CD4-positive, alpha-beta T cell (primary cell): ENCODE measurements at regions not wholly inside any gene's neighbourhood (a gene's known extent, or its start where the extent isn't known, plus 50 kb on each side); places are given as distances from the start of the nearest gene placed in this dataset.

Experiments used
- ATAC-seq: fragments of 200-7000 bp; cut with Tn5 transposase; one replicate; pipeline ENCODE4 v1.10.0; 2022; ENCODE audit warnings: mild to moderate bottlenecking; ENCODE audit not compliant: poor library complexity
- CTCF ChIA-PET: fragments of 350-600 bp; sonication (Branson Sonifier 250); formaldehyde crosslinking; loops from one replicate; lab custom pipeline; 2021; ENCODE audit warnings: antibody characterized with exemption, inconsistent platforms; lab: Charles Lee
- POLR2A ChIA-PET: fragments of 350-600 bp; sonication (Branson Sonifier 250); formaldehyde crosslinking; loops from one replicate; lab custom pipeline; 2021; ENCODE audit warnings: antibody characterized with exemption, inconsistent platforms; lab: Charles Lee
- DNase-seq, 14 experiments: peaks; one replicate each; pipeline ENCODE4 v3.0.0-alpha.2; 2013 to 2020; ENCODE audit warnings: mixed read lengths in 2 of 14
- H3K27ac ChIP-seq, 2 donors: one replicate each; pipeline versions ENCODE4 v1.5.1 to v1.7.0; 2013; ENCODE audit warnings: low read length in 2 of 2, low read depth in 1 of 2, mild to moderate bottlenecking in 1 of 2
- H3K27me3 ChIP-seq, 2 experiments: 1 replicate in 1 of 2; 2 replicates in 1 of 2; pipeline versions ENCODE4 v1.6.1 to v1.7.0; 2013; ENCODE audit warnings: low read length in 2 of 2, control low read depth in 1 of 2, mild to moderate bottlenecking in 1 of 2, moderate library complexity in 1 of 2; ENCODE audit not compliant: insufficient read depth in 2 of 2, control insufficient read depth in 1 of 2
- H3K36me3 ChIP-seq: one replicate; pipeline ENCODE4 v1.6.1; 2013; ENCODE audit warnings: low read length, control low read depth; ENCODE audit not compliant: insufficient read depth
- H3K4me1 ChIP-seq: one replicate; pipeline ENCODE4 v1.6.1; 2013; ENCODE audit warnings: low read length, control low read depth; ENCODE audit not compliant: insufficient read depth
- H3K4me3 ChIP-seq: one replicate; pipeline ENCODE4 v1.5.1; 2013; ENCODE audit warnings: mild to moderate bottlenecking, low read length, moderate library complexity
- H3K9me3 ChIP-seq, 2 experiments: 1 replicate in 1 of 2; 2 replicates in 1 of 2; pipeline versions ENCODE4 v1.6.1 to v1.7.0; 2013; ENCODE audit warnings: low read length in 2 of 2, mild to moderate bottlenecking in 2 of 2, control low read depth in 1 of 2, moderate library complexity in 1 of 2; ENCODE audit not compliant: control insufficient read depth in 1 of 2, insufficient read depth in 1 of 2
- H3K27ac Mint-ChIP-seq: one replicate; pipeline ENCODE4 v1.8.0; 2020; ENCODE audit warnings: mixed read lengths
- H3K27me3 Mint-ChIP-seq: one replicate; pipeline ENCODE4 v1.8.0; 2021; ENCODE audit warnings: mixed read lengths
- H3K36me3 Mint-ChIP-seq: one replicate; pipeline ENCODE4 v1.8.0; 2021; ENCODE audit warnings: low read depth, mixed read lengths
- H3K4me1 Mint-ChIP-seq: one replicate; pipeline ENCODE4 v1.8.0; 2021; ENCODE audit warnings: low read depth, mixed read lengths
- H3K4me3 Mint-ChIP-seq: one replicate; pipeline ENCODE4 v1.8.0; 2020; ENCODE audit warnings: mild to moderate bottlenecking, mixed read lengths
- H3K9me3 Mint-ChIP-seq: one replicate; pipeline ENCODE4 v1.8.0; 2020; ENCODE audit warnings: mixed read lengths
- CTCF ChIP-seq: fragments of 200-600 bp; IDR thresholded peaks from one replicate; pipeline ENCODE4 v1.8.0; 2022; ENCODE audit warnings: antibody characterized with exemption, mild to moderate bottlenecking
- intact Hi-C, 2 experiments: fragments of 100-400 bp; cut with DNase I in 1 of 2; cut with micrococcal nuclease in 1 of 2; formaldehyde crosslinking; loops; one replicate each; pipeline versions ENCODE4 v1.15.1 to v1.9.0; 2023 to 2025; cut with DNase I, micrococcal nuclease

GRCh38 chr3:31009881-31010280 is 115.4 kb upstream of the GADL1 start:
- no peak overlapping the region for H3K4me3 Mint-ChIP-seq
- intact Hi-C loops, result no loop called here

GRCh38 chr3:31010491-31010890 is 116.0 kb upstream of the GADL1 start:
- no peaks in the 10 kb centered on the region for H3K27me3 Mint-ChIP-seq
- no peak overlapping the region for H3K27ac Mint-ChIP-seq
- ATAC-seq, result no peak
- no peak for DNase-seq
- H3K36me3 Mint-ChIP-seq, result no peaks in the 10 kb centered on the region
- Histone ChIP-seq H3K27ac (no peak overlapping the region), H3K27me3 (no peaks in the 10 kb centered on the region), H3K4me1 (peaks cover 4% of the 10 kb centered on the region), H3K36me3 (no peaks in the 10 kb centered on the region), H3K9me3 (no peaks in the 10 kb centered on the region), H3K4me3 (no peak overlapping the region)
- ChIA-PET POLR2A (no interaction called here), CTCF (no interaction called here)
- no peak overlapping the region for H3K4me3 Mint-ChIP-seq
- intact Hi-C loops, result no loop called here
- H3K4me1 Mint-ChIP-seq, result no peaks in the 10 kb centered on the region
- no peak for TF ChIP-seq CTCF
- H3K9me3 Mint-ChIP-seq, result no peaks in the 10 kb centered on the region

More at GRCh38 chr3:31009881-31010280, 115.4 kb upstream of the GADL1 start:
- Histone ChIP-seq H3K27me3 (no peaks in the 10 kb centered on the region), H3K27ac (no peak overlapping the region), H3K4me1 (peaks cover 4% of the 10 kb centered on the region), H3K4me3 (no peak overlapping the region), H3K36me3 (no peaks in the 10 kb centered on the region), H3K9me3 (no peaks in the 10 kb centered on the region)
- CTCF ChIA-PET, result no interaction called here
- ATAC-seq (no peak), DNase-seq (no peak)
- H3K27me3 Mint-ChIP-seq, result no peaks in the 10 kb centered on the region
- POLR2A ChIA-PET, result no interaction called here
- TF ChIP-seq CTCF, result no peak
- H3K27ac Mint-ChIP-seq, result no peak overlapping the region
- no peaks in the 10 kb centered on the region for H3K4me1 Mint-ChIP-seq
- no peaks in the 10 kb centered on the region for H3K36me3 Mint-ChIP-seq
- no peaks in the 10 kb centered on the region for H3K9me3 Mint-ChIP-seq

- Histone ChIP-seq H3K36me3 (no peaks in the 10 kb centered on the region), H3K4me1 (peaks cover 4% of the 10 kb centered on the region), H3K9me3 (no peaks in the 10 kb centered on the region), H3K27me3 (no peaks in the 10 kb centered on the region), H3K27ac (no peak overlapping the region), H3K4me3 (no peak overlapping the region)
- TF ChIP-seq CTCF, result no peak
- Mint-ChIP-seq H3K9me3 (no peaks in the 10 kb centered on the region), H3K27me3 (no peaks in the 10 kb centered on the region), H3K4me3 (no peak overlapping the region), H3K27ac (no peak overlapping the region), H3K4me1 (no peaks in the 10 kb centered on the region), H3K36me3 (no peaks in the 10 kb centered on the region)
- DNase-seq, result no peak
- intact Hi-C loops, result no loop called here
- CTCF ChIA-PET, result no interaction called here
- POLR2A ChIA-PET, result no interaction called here
- no peak for ATAC-seq
Measured at GRCh38 chr3:31011380-31011779, 116.9 kb upstream of the GADL1 start.
